ENCODE measurements at regions not wholly inside any gene's neighbourhood (a gene's known extent, or its start where the extent isn't known, plus 50 kb on each side); places are given as distances from the start of the nearest gene placed in this dataset.

GRCh38 chr11:91023731-91024130 is 800.9 kb upstream of the CHORDC1 start:
- TF ChIP-seq EP300 (IDR thresholded peaks at IDR 0.05) (no peak), CTCF (IDR thresholded peaks at IDR 0.05) (no peak)
